Keratinocyte (primary cell): ENCODE measurements at regions not wholly inside any gene's neighbourhood (a gene's known extent, or its start where the extent isn't known, plus 50 kb on each side); places are given as distances from the start of the nearest gene placed in this dataset.

Source experiments
- EZH2 ChIP-seq: IDR thresholded peaks from one replicate; pipeline ENCODE4 v1.6.1; 2012; ENCODE audit warnings: inconsistent platforms, mild to moderate bottlenecking, low read length, moderate library complexity
- TF ChIP-seq, protein P1 (sequence below), 3 experiments: IDR thresholded peaks in 1 of 3; conservative IDR thresholded peaks in 1 of 3; optimal IDR thresholded peaks in 1 of 3; 2 replicates in 2 of 3; 3 replicates in 1 of 3; pipeline versions ENCODE3 to v1.5.1; 2011; ENCODE audit warnings: low read length in 3 of 3, mild to moderate bottlenecking in 3 of 3, moderate library complexity in 2 of 3, control low read depth in 1 of 3, inconsistent platforms in 1 of 3; ENCODE audit not compliant: insufficient read depth in 2 of 3; ENCODE audit errors: extremely low read depth in 1 of 3

DNA sequence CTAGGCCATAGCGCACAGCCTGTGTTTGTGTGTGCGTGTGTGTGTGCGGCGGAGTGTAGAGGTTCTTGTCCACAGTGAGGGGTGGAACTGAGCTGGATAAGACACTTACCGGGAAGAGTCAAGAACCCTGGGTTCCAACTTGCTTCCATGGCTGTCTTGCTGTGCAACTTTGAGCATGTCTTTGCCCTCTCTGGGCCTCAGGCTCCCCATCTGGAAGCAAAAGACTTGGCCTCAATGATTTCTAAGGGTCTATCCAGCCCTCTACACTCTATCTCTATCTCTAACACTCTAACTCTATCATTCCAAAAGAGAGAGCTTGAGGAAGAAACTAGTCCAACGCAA is 121.3 kb upstream of the PJA1 start:
- TF ChIP-seq, protein P1, sequence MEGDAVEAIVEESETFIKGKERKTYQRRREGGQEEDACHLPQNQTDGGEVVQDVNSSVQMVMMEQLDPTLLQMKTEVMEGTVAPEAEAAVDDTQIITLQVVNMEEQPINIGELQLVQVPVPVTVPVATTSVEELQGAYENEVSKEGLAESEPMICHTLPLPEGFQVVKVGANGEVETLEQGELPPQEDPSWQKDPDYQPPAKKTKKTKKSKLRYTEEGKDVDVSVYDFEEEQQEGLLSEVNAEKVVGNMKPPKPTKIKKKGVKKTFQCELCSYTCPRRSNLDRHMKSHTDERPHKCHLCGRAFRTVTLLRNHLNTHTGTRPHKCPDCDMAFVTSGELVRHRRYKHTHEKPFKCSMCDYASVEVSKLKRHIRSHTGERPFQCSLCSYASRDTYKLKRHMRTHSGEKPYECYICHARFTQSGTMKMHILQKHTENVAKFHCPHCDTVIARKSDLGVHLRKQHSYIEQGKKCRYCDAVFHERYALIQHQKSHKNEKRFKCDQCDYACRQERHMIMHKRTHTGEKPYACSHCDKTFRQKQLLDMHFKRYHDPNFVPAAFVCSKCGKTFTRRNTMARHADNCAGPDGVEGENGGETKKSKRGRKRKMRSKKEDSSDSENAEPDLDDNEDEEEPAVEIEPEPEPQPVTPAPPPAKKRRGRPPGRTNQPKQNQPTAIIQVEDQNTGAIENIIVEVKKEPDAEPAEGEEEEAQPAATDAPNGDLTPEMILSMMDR (optimal IDR thresholded peaks at IDR 0.05 in 1 of 3, IDR thresholded peaks at IDR 0.05 in 1 of 3, conservative IDR thresholded peaks at IDR 0.05 in 1 of 3; ENCODE audit: extremely low read depth in 1 of 3, insufficient read depth in 2 of 3, low read length in 3 of 3): no peak
- no peak for TF ChIP-seq EZH2
